NCI-H2171 (cell line): ENCODE measurements at regions not wholly inside any gene's neighbourhood (a gene's known extent, or its start where the extent isn't known, plus 50 kb on each side); places are given as distances from the start of the nearest gene placed in this dataset.
"Not testable (repeated sequence)": the region's sequence is repeated elsewhere in the genome, so short reads cannot be mapped to it uniquely, and the experiment has no call there.

Experiments
- DNase-seq: peaks from one replicate; lab custom pipeline; 2025; lab: John Stamatoyannopoulos, UW

DNA sequence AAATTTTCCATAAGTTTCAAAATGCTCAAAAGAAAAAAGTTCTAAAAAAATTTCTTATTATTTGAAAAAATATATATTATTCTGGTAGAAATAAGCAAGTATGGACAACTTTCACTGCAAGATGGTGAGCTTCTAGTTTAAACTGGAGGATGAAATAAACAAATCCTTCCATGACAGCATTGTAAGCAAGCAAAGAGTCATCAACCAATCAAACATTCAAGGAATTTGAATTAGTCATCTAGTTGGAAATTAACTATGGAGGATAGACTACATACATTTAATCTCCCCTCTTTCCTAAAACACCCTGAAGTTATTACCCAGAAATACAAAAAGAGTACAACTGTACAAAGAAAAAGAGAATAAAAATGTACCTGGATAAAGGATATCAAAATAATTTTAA, 51.0 kb upstream of the IRX5 start:
- no peak for DNase-seq

DNA sequence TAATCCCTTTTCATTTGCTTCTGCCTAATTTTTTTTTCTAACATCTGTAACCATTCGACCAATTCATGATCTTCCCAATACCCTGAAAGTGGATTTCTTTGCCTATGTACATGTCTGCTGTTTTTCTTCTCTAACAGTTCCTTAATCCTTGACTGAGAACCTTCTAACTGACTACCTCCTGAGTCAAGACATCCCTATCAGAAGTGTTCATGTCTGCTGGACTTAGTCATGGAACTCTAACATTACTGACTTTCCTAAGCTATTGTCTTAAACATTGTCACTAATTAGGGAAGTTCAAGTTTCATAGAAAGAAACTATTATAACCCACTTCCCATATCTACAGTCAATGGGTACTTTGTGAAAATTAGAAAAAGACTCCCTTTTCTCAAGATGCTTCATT, 52.4 kb upstream of the IRX5 start:
- DNase-seq: no peak

DNA sequence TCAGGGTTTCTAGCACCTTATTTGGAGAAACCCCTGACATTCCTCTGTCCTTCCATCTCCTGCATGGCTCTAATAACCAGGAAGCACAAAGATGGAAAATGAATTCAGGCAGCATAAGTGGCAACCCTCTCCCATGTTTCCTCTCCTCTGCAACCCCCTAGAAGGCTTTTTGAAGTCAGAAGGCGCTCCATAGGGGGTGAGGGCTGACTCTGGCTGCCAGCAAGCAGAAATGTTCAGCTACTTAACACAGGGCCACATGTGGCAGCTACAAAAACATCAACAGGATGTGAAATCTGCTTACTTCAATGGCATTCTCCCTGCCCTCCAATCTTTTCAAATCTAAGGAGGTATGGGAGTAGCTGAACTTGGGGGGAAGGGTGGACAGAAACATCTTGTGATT, 55.2 kb upstream of the IRX5 start:
- DNase-seq: no peak

DNA sequence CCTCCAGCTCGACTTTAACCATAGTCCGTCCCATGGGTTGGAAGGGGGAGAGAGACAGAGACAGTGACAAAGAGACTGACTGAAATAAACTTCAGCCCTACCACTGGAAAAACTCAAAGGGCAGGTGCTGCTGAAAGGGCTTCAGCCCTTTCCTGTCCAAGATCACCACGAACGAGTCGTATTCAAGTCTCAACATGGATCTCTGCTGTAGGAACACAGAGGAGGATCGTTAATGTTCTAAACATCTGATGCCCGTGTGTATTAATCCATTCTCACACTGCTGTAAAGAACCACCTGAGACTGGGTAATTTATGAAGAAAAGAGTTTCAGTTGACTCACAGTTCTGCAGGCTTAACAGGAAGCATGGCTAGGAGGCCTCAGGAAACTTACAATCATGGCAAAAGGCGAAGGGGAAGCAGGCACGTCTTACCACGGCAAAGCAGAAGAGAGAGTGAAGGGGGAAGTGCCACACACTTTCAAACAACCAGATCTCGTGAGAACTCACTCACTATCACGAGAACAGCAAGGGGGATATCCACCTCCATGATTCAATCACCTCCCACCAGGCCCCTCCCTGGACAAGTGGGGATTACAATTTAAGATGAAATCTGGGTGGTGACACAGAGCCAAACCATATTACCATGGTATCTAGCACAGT, 56.8 kb upstream of the IRX5 start:
- not testable (repeated sequence) for DNase-seq

DNA sequence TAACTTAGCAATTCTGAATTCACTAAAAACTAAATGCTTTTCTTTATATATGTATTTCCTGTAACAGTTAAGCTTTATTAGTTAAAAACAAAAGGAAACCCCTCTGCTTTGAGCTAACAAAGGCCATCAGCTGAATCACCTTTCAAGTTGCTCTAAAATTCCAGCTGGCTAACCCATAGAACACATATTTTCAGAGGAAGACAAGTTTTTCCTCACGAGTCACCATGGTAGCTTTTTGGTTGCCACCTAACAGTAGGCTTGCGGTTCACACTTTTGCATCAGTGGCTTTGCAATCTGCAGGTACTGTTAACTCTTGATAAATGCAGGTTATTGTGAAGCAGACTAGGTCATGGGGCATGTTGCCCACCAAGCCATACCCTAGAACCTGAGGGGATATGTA, 57.6 kb upstream of the IRX5 start:
- no peak for DNase-seq

DNA sequence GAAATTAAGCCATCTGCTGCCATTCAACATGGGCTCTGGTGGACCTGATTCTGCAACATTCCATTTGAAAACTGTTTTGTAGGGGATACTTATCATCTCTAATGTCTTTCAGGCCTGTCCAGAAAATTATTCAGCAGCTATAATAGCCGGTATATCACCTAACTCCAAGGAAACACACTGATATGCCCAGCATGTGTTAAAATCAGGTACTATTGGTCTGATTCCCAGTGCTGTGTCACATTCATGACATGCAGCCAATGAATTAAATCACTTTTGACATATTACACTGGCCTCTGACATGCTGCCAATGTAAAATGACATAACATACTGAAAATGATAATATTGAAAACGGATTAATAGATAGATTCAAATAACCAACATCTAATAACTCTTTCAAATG, 60.5 kb upstream of the IRX5 start:
- DNase-seq: no peak

DNA sequence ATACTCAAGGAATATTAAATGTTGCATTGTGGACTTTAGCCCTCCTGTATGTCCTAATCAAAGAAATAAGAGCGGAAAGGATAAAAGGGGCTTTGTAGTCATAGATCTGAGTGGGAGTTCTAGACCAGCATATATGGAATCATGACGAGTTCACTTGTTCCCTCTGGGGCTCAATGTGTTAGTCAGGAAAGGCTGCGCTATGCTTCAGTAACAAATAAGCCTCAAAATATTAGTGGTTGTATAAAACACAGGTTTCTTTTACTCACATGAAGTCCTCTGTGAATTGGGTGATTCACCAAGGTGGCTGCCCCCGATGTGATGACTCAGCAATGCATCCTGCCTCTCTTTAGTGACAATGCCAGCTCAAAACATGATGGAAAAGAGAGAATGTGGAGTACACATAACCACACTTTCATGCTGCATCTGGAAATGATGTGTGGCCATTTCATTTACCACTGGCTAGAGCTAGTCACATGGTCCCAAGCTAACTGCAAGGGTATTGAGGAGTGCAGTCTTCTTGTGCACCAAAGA, 63.3 kb upstream of the IRX5 start:
- no peak for DNase-seq

DNA sequence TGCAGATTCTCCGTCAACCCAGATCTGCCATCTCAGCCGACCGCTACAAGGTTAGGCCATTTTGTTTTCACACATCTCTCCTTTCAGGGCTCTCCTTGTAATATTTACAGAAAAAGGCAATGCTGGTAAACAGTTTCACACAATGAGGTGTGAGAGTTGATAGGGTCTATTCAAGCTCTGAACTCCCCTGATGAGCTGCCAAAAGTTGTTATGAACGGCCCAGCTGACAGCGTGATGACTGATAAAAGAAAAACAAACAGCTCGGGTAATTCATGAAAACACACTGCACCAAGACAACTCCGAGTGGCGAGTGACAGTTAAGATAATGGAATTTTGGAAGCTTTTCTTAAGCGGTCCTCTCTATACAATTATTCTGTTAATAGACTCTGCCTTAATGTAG, 68.1 kb upstream of the IRX5 start:
- no peak for DNase-seq

DNA sequence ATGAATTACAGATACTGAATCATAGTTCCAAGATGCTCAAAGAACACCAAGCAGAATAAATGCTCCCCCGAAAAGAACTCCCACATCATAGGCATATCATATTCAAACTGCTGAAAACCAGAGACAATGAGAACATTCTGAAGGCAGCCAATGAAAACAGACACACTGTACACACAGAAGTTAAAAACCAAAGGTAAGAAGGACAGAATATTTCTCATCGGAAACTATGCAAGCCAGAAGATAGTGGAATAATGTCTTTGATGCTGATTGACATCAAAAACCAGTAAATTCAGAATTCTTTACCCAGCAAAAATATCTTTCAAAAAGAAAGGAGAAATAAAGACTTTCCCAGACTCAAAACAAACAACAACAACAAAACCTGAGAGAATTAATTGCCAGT, 73.8 kb upstream of the IRX5 start:
- DNase-seq: no peak

DNA sequence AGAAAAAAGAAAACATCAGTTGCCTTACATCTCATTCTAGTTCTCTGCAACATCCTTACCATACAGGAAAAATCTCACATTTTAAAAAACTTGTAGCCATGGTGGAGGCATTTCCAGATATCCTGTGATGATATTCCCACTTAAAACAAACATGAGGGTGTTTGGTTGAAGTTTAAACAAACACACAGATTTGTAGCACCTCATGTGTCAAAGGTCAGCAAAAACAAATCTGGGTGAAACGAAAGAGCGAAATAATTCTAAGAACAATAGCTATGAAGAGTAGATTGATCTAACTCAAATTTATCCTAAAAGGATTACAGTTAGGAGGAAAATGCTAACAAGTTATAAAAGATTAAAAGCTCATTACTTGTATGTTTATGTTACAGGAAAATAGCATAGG, 83.1 kb upstream of the IRX5 start:
- DNase-seq: no peak

DNA sequence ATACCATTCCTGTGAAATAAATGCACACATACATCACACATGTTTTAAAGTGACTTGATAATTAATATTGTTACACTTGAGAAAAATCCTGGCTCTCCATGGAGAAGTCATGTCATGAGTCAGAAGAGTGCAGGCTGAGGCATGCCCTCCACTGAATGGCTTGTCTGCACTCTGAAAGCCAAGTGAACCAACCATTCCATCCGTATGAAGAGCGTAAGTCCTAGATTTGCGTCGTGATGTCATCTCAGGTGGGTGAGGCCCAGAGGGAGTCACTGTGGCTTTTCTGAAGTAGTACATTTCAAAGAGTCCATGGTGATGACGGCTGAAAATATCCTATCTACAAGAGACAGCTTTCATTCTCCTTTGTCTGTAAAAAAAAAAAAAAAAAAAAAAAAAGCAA, 83.5 kb upstream of the IRX5 start:
- no peak for DNase-seq

DNA sequence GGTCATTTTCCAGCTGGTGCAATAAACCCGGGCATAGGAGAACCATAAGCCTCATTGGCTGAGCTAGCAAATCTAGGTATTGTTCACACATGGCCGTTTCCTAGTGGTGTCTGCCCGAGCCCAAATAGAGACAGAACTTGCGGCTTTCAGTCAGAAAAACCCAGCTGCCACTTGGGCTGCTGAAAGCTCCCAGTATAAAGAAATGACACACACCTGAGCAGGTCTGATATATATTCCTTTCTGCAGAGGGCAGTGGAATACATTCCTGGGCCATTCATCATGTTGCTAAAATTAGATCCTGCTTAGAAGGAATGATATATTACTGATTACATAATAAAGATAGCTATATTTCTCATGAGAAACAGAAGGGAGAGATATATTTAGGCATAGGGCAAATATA, 83.9 kb upstream of the IRX5 start:
- no peak for DNase-seq

DNA sequence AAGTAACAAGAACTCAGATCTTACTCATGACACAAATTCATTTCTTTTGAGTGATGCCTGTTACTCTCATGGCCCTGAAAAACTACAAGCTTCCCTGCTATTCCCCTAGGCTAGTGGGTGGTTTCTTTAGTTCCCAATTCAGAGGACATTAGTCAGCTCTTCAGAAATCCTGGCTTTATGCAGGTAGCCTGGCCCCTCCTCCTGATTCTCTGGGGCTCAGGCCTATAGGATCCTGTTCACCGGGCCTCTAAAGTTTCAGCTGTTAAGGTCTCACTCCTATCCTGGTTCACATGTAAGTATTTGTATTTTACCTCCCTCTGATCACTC, 87.3 kb upstream of the IRX5 start:
- no peak for DNase-seq

DNA sequence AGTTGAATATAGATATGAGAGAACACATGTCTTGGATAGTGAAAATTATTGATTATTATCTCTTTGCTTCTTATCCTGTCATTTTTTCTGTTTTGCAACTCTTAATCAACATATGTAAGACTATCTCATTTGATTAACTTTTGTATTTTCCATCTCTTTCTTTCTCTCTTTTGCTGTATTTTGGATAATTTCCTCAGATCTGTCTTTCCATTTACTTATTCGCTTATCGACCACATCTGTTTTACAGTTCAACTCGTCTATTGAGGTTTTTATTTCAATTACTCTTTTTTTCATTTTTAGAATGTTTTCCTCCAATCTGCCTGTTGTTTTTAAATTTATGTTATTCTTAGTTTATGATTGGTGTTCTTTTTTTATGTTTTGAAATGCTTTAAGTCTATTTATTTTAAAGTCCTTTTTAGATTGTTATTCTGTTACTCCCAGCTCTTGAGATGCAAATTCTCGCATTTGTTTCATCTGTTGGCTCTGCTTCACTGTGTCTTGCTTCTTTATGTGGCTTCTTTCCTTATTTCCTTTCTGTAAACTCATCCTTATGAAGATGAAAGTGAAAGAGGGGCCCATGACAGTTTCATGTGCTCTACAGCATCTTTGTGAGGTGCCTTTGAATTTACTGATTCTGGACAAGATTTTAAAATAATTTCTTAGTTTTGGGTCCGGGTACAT, 87.8 kb upstream of the IRX5 start:
- no peak for DNase-seq

DNA sequence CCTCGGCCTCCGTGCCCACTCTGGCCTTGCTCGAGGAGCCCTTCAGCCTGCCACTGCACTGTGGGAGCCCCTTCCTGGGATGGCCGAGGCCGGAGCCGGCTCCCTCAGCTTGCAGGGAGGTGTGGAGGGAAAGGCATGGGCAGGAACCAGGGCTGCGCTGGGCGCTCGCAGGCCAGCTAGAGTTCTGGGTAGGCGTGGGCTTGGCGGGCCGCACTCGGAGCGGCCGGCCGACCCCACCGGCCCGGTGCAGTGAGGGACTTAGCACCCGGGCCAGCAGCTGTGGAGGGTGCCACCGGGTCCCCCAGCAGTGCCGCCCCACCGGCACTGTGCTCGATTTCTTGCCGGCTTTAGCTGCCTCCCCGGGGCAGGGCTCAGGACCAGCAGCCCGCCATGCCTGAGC, 101.0 kb upstream of the IRX5 start:
- DNase-seq: no peak

DNA sequence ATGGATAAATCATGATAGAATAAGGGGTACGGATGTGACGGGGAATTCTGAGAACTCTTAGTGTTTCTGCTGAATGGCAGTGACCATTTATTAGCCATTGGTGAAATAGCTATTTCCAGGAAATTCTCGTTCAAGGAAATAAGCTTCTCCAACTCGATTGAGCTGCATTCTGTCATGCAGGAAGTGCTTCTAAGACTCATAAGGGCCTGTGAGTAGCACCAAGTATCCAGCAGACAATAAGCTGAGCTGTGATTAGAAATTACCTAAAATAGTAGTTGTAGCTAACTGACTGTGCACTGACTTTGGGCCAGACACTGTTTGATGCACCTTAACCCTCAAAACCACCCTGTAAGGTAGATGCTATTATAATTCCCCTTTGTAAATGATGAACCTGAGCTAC, 107.8 kb upstream of the IRX5 start:
- DNase-seq: no peak

DNA sequence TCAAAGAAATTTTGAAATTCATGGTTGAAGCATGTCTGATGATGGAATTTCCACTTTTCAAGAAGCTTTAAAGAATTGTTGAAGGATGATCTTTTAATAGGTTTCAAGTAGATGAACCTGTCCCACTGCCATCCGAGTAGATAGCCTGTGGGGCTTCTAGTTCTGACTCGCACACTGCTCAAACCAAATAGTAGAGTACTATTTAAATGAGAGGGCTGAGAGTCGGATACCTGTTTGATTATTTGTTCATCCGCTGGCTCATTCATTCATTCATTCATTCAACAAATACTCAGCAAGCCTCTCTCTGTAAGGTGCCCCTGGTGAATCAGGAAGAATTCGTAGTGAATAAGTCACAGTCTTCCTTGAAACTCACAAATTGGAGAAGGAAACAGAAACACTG, 108.2 kb upstream of the IRX5 start:
- DNase-seq: no peak

DNA sequence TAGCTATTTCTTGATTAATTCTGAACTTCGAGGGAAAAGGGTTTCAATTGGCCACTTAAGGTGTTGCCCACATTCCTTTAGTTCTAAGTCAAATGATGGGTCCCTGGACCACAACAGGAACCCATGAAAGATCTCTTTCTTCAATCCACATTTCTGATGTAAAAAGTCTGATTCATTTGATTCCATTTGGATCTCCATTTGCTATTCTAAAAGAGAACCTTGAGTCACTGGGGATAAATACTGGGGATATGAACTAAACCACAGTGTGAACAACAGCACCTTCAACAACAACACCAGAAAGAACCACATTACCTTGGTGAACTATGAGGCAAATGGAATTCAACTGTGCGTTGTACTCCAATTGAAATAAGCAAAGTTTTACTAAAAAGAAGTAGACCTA, 108.9 kb upstream of the IRX5 start:
- DNase-seq: no peak

DNA sequence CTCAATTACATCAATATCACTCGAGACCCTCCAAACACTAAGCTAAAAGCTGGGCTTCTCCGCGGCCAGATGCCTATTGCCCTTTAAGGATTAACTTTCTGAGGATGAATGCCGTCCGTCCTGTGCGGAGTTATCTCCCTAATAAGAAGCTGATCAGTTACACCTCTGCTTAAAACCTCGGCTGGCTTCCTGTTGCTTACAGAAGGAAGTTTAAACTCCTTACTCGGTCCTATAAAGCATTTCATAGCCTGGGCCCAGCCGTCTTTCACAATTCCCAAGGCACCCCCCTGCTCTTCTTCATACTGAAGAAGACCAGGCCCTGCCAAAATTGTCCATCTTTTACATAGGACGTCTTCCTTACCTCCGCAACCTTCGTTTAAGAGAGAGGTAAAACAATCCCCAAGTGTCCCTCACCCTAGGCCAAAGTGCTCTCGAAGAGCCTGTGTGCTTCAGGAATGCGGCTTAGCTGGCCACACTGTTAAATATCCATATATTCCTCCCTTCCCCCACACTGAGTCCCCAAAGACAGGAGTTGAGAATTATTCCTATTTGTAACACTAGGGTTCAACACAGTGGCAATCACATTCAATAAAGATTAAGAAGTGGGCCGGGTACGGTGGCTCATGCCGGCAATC, 112.6 kb upstream of the IRX5 start:
- no peak for DNase-seq

DNA sequence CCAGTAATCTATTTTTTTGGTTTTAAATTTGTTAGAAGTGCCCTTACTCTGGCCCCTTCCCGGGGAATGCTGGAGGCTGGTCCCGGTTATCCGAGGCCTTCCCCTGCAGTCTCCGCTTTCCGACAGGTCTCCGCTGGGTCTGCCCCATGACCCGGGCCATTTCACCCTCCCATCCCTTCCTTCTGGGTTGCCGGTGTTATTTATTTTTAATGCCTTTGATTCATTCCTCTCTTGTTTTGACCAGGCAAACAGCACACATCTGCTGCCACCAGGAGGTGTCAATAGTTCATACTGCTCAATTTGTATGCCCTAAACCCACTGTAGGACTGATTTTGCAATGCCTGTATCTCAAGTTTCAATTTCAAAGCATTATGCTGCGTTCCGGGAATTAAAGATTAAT, 113.2 kb upstream of the IRX5 start:
- no peak for DNase-seq

DNA sequence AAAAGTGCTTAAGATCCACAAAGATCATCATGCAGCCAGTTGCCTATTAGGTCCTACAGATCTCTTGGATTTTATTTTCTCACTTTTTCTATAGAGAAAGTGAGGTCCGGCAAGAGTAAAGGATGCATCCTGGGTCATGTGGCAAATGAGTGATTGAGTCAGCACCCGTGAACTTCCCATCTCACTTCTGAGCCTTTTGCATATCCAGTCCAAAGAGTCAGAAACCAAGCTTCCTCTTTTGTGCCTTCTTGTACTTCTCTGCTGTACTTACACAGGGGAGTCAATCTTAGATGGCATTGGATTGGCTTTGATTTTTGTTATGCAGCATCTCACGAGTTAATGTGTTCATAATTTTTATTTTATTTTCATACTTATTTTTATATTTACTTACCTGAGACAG, 114.2 kb upstream of the IRX5 start:
- no peak for DNase-seq

DNA sequence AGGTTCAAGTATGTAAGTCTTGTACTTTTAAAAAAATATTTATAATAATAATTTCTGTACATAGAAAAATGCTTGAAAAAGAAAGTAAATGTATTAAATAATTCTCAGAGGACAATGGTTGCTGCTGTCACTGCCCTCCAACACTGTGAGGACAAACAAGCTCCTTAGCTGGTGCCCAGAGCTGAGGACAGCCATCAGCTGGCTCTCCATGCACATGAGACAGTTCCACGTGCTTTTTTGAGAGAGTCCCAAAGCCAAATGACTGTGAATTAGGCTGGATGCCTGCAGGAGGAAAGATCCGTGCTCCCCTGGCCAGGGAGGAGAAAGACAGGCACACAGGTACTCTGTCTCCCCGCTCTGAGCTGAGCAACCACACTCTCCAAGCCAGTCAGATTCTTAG, 115.5 kb upstream of the IRX5 start:
- no peak for DNase-seq

DNA sequence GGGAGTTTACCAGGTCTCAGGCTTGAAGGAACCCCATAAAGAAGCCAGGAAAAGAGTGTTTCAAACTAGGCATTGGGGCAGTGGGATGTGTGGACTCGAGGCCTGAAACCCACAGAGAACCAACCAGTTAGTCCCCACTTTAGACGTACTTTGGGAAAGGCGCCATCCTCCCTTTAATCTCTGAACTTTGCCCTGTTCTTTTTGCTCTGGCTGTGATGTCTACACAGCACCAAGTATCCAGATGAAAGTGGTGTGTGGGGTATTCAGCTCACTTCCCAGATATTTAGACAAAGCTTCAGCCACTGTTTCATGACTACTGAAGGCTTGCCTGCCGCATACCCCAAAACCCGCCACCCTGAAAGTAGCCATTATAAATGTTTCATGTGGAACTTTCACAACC, 116.9 kb upstream of the IRX5 start:
- no peak for DNase-seq

DNA sequence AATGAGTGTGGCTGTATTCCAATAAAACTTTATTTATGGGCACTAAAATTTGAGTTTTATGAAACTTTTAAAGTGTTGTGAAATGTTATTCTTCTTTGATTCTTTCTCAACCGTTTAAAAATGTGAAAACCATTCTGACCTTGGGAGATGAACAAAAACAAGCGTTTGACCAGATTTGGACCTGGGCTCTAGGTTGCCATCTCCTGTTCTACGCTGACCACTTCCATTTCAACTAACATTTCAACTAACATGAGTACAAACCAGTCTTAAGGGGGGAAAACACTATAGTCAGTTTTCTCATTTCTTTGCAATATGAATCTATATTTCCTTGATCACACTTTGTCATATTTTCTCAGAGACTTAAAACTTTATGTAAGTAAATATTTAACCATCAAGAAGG, 118.4 kb upstream of the IRX5 start:
- DNase-seq: no peak
